K562 (cell line): ENCODE measurements at regions not wholly inside any gene's neighbourhood (a gene's known extent, or its start where the extent isn't known, plus 50 kb on each side); places are given as distances from the start of the nearest gene placed in this dataset.

ENCODE experiments used
- ATAC-seq: fragments of 200-7000 bp; cut with Tn5 transposase; 3 replicates; pipeline ENCODE4 v1.9.1; 2020; ENCODE audit warnings: moderate library complexity
- BruUV-seq: library from RNA; stranded (reverse); fragments of 400-500 nt; replicated peaks from 2 replicates; lab custom pipeline; 2021; lab: Mats Ljungman, UMichigan
- CTCF ChIA-PET: fragments of 300-600 bp; formaldehyde crosslinking; extraction: SDS; loops from one replicate; lab custom pipeline; 2021; ENCODE audit warnings: low intra/inter-chr PET ratio; lab: Yijun Ruan, JAX
- POLR2A ChIA-PET: fragments of 300-600, 350-650 bp; sonication (Branson Sonifier 250); formaldehyde crosslinking; extraction: SDS; loops from one replicate; lab custom pipeline; 2021; ENCODE audit warnings: antibody characterized with exemption, inconsistent platforms; lab: Yijun Ruan, JAX
- DNase-seq, 4 experiments: peaks; one replicate each; pipeline versions ENCODE4 v3.0.0 to v3.0.0-alpha.2; 2011 to 2018; ENCODE audit warnings: low spot score in 3 of 4, mixed read lengths in 3 of 4; ENCODE audit errors: extremely low read depth in 1 of 4
- FAIRE-seq: peaks from 2 replicates; lab custom pipeline; 2011; peaks lifted over from hg19 to GRCh38; lab: Jason Lieb, UNC
- H2AFZ ChIP-seq: 2 replicates; pipeline ENCODE4 v1.6.0; 2011; ENCODE audit warnings: low read depth, low read length, control low read depth, inconsistent platforms
- H3K27ac ChIP-seq: fragments of 200-600 bp; 3 replicates; pipeline ENCODE4 v1.8.0; 2011; ENCODE audit warnings: low read depth, mild to moderate bottlenecking, control low read depth, inconsistent platforms, low read length, moderate library complexity, mixed read lengths; ENCODE audit errors: extremely low read depth
- H3K27me3 ChIP-seq, 2 experiments: fragments of 300-600 bp in 1 of 2; 2 replicates in 1 of 2; 3 replicates in 1 of 2; pipeline versions ENCODE4 v1.6.0 to v1.8.0; 2011; ENCODE audit warnings: inconsistent platforms in 2 of 2, low read length in 2 of 2, mild to moderate bottlenecking in 1 of 2, mixed read lengths in 1 of 2, moderate library complexity in 1 of 2; ENCODE audit not compliant: control insufficient read depth in 2 of 2, insufficient read depth in 2 of 2
- H3K36me3 ChIP-seq: fragments of 300-600 bp; 3 replicates; pipeline ENCODE4 v1.8.0; 2011; ENCODE audit warnings: mild to moderate bottlenecking, low read length, inconsistent platforms; ENCODE audit not compliant: control insufficient read depth, insufficient read depth
- H3K4me1 ChIP-seq, 2 experiments: fragments of 200-600 bp in 1 of 2; replicated peaks in 1 of 2; 2 replicates in 1 of 2; 3 replicates in 1 of 2; pipeline versions ENCODE4 v1.5.1 to v1.8.0; 2011; ENCODE audit warnings: inconsistent platforms in 2 of 2, low read length in 2 of 2, mild to moderate bottlenecking in 1 of 2, mixed read lengths in 1 of 2, moderate library complexity in 1 of 2; ENCODE audit not compliant: control insufficient read depth in 2 of 2, insufficient read depth in 2 of 2
- H3K4me2 ChIP-seq: 2 replicates; pipeline ENCODE4 v1.6.1; 2011; ENCODE audit warnings: low read length, control low read depth, inconsistent platforms, mixed read lengths; ENCODE audit not compliant: insufficient read depth
- H3K4me3 ChIP-seq: fragments of 200-600 bp; sonication (generic), shearing (Covaris generic); 2 replicates; pipeline ENCODE4 v1.5.1; 2016; ENCODE audit warnings: control low read depth, inconsistent platforms
- H3K79me2 ChIP-seq: fragments of 200-600 bp; 3 replicates; pipeline ENCODE4 v1.8.0; 2011; ENCODE audit warnings: low read length, inconsistent platforms; ENCODE audit not compliant: control insufficient read depth, insufficient read depth
- H3K9ac ChIP-seq, 2 experiments: 2 replicates each; pipeline versions ENCODE4 v1.6.0 to v1.6.1; 2011; ENCODE audit warnings: low read depth in 2 of 2, low read length in 2 of 2, control low read depth in 1 of 2, inconsistent platforms in 1 of 2, mild to moderate bottlenecking in 1 of 2, mixed read lengths in 1 of 2; ENCODE audit not compliant: insufficient read depth in 1 of 2
- H3K9me1 ChIP-seq: one replicate; pipeline ENCODE4 v1.6.0; 2011; ENCODE audit warnings: inconsistent platforms, mild to moderate bottlenecking, low read length, moderate library complexity; ENCODE audit not compliant: control insufficient read depth, insufficient read depth
- H3K9me3 ChIP-seq: replicated peaks from 2 replicates; pipeline ENCODE4 v1.5.1; 2011; ENCODE audit warnings: low read depth, low read length, inconsistent platforms; ENCODE audit not compliant: control insufficient read depth, insufficient read depth
- H4K20me1 ChIP-seq: replicated peaks from 2 replicates; pipeline ENCODE4 v1.6.1; 2011; ENCODE audit warnings: low read length, inconsistent platforms, mixed read lengths; ENCODE audit not compliant: control insufficient read depth, insufficient read depth
- BRF1 ChIP-seq: IDR thresholded peaks from 3 replicates; pipeline ENCODE4 v1.6.1; 2011; ENCODE audit warnings: borderline replicate concordance, mild to moderate bottlenecking; ENCODE audit not compliant: insufficient read length; ENCODE audit errors: extremely low read depth
- CHAMP1 ChIP-seq: fragments of 450-650 bp; IDR thresholded peaks from 2 replicates; pipeline ENCODE4 v1.6.1; 2016; ENCODE audit warnings: mild to moderate bottlenecking
- DPF2 ChIP-seq: fragments of 450-650 bp; IDR thresholded peaks from 2 replicates; pipeline ENCODE4 v1.6.1; 2016
- E2F1 ChIP-seq: sonication (generic); formaldehyde crosslinking; IDR thresholded peaks from 2 replicates; pipeline ENCODE4 v1.8.1; 2023; ENCODE audit warnings: mild to moderate bottlenecking, missing genetic modification reagents, moderate library complexity
- HDGF ChIP-seq: fragments of 450-650 bp; IDR thresholded peaks from 2 replicates; pipeline ENCODE4 v1.6.1; 2016
- MAFG ChIP-seq: fragments of 450-650 bp; conservative IDR thresholded peaks from 2 replicates; pipeline ENCODE4 v1.6.1; 2016; ENCODE audit warnings: missing genetic modification characterization, missing compliant biosample characterization
- RBM14 ChIP-seq: fragments of 200-400 bp; formaldehyde crosslinking; IDR thresholded peaks from 2 replicates; pipeline ENCODE4 v1.6.1; 2018; ENCODE audit warnings: low read depth, mild to moderate bottlenecking, low read length, moderate library complexity, borderline replicate concordance; ENCODE audit not compliant: insufficient read depth
- ZBTB49 ChIP-seq: sonication (generic); formaldehyde crosslinking; IDR thresholded peaks from 2 replicates; pipeline ENCODE4 v1.8.0; 2022; ENCODE audit warnings: missing genetic modification reagents, mild to moderate bottlenecking, borderline replicate concordance
- ZNF24 ChIP-seq: fragments of 450-650 bp; IDR thresholded peaks from 2 replicates; pipeline ENCODE4 v1.6.1; 2016
- ZNF717 ChIP-seq: fragments of 250-450 bp; sonication (Bioruptor Pico); IDR thresholded peaks from 2 replicates; pipeline ENCODE4 v1.5.0; 2021
- ZNF778 ChIP-seq: fragments of 450-650 bp; formaldehyde crosslinking; IDR thresholded peaks from 2 replicates; pipeline ENCODE4 v1.4.0; 2020; ENCODE audit warnings: mild to moderate bottlenecking, moderate library complexity
- WGBS: fragments of 100-300 bp; shearing (Covaris generic); methylation state at CpG from one replicate; pipeline ENCODE4 v1.1.6; 2016; ENCODE audit warnings: low coverage, mixed read lengths; ENCODE audit not compliant: insufficient coverage; ENCODE audit errors: missing lambda C conversion rate; 5-methylcytosine and 5-hydroxymethylcytosine counted together
- in situ Hi-C: fragments of 300-500 bp; cut with MboI; formaldehyde crosslinking; loops from 4 replicates; pipeline ENCODE4 v1.15.0; 2018; ENCODE audit warnings: inconsistent platforms, mixed read lengths
- intact Hi-C: fragments of 100-400 bp; cut with micrococcal nuclease; formaldehyde crosslinking; loops from 2 replicates; pipeline ENCODE4 v1.14.2; 2022

GRCh38 chr12:58745348-58746125 lies 174.8 kb downstream of the LRIG3 start:
- H2AFZ ChIP-seq: no peak overlapping the region
- no peak overlapping the region for H3K4me2 ChIP-seq
- H3K9ac ChIP-seq: no peak overlapping the region
- no peaks in the 10 kb centered on the region for H3K9me1 ChIP-seq
- no peak overlapping the region for H3K4me3 ChIP-seq
- ATAC-seq: no peak
- no peaks in the 10 kb centered on the region for H3K36me3 ChIP-seq
- H4K20me1 ChIP-seq: no peaks in the 10 kb centered on the region
- no peaks in the 10 kb centered on the region for H3K79me2 ChIP-seq
- H3K27me3 ChIP-seq: no peaks in the 10 kb centered on the region
- no peak for FAIRE-seq
- H3K9me3 ChIP-seq: no peaks in the 10 kb centered on the region
- intact Hi-C loops (no loop called here), in situ Hi-C loops (no loop called here)
- ChIA-PET POLR2A (no interaction called here), CTCF (no interaction called here)
- TF ChIP-seq CHAMP1 (no peak), DPF2 (no peak), MAFG (tag) (no peak), E2F1 (no peak), RBM14 (no peak), ZBTB49 (CRISPR knock-in tag) (no peak), BRF1 (no peak), ZNF717 (no peak), HDGF (no peak), ZNF24 (no peak), ZNF778 (CRISPR knock-in tag) (no peak)
- 0% methylated on average over 4 of the region's 4 CpGs for WGBS
- DNase-seq: no peak
- no peaks in the 10 kb centered on the region for H3K4me1 ChIP-seq
- H3K27ac ChIP-seq: no peak overlapping the region
- no TSS peak for BruUV-seq
